RWPE2 (cell line): ENCODE measurements at regions not wholly inside any gene's neighbourhood (a gene's known extent, or its start where the extent isn't known, plus 50 kb on each side); places are given as distances from the start of the nearest gene placed in this dataset.
A peak's percentile ranks its signal among the peaks of the same experiment; 100 is the strongest.

Experiments used
- ATAC-seq: fragments of 200-7000 bp; cut with Tn5 transposase; 3 replicates; pipeline ENCODE4 v1.9.1; 2021; ENCODE audit warnings: low read depth
- DNase-seq: peaks from one replicate; pipeline ENCODE4 v3.0.0-alpha.2; 2020; ENCODE audit warnings: low spot score
- H3K27ac ChIP-seq: fragments of 450-650 bp; 2 replicates; pipeline ENCODE4 v1.5.1; 2017; ENCODE audit warnings: mild to moderate bottlenecking; ENCODE audit not compliant: poor library complexity, severe bottlenecking
- H3K27me3 ChIP-seq: fragments of 250-450 bp; sonication (Bioruptor Pico); 2 replicates; pipeline ENCODE4 v1.5.1; 2021; ENCODE audit warnings: mild to moderate bottlenecking, moderate library complexity; ENCODE audit not compliant: insufficient read depth, poor library complexity, severe bottlenecking
- H3K36me3 ChIP-seq: fragments of 250-450 bp; sonication (Bioruptor Pico); 2 replicates; pipeline ENCODE4 v1.5.1; 2020; ENCODE audit warnings: low read depth, mild to moderate bottlenecking, moderate library complexity
- H3K4me1 ChIP-seq: fragments of 250-450 bp; sonication (Bioruptor Pico); 2 replicates; pipeline ENCODE4 v1.5.1; 2021; ENCODE audit warnings: mild to moderate bottlenecking, moderate library complexity; ENCODE audit not compliant: insufficient read depth, poor library complexity, severe bottlenecking
- H3K4me3 ChIP-seq: fragments of 250-450 bp; sonication (Bioruptor Pico); 2 replicates; pipeline ENCODE4 v1.5.1; 2021; ENCODE audit warnings: mild to moderate bottlenecking, moderate library complexity; ENCODE audit not compliant: severe bottlenecking
- H3K9me3 ChIP-seq: fragments of 250-450 bp; sonication (Bioruptor Pico); 2 replicates; pipeline ENCODE4 v1.5.1; 2021; ENCODE audit warnings: mild to moderate bottlenecking, moderate library complexity; ENCODE audit not compliant: severe bottlenecking
- CTCF ChIP-seq: fragments of 450-650 bp; IDR thresholded peaks from one replicate; pipeline ENCODE4 v1.5.1; 2017; ENCODE audit warnings: mild to moderate bottlenecking, moderate library complexity; ENCODE audit not compliant: poor library complexity, severe bottlenecking

- H3K4me3 ChIP-seq, result no peak overlapping the region
- H3K36me3 ChIP-seq, result no peaks in the 10 kb centered on the region
- no peak overlapping the region for H3K27ac ChIP-seq
- no peaks in the 10 kb centered on the region for H3K27me3 ChIP-seq
- TF ChIP-seq CTCF, result no peak
- no peak for ATAC-seq
- no peaks in the 10 kb centered on the region for H3K4me1 ChIP-seq
- no peak for DNase-seq
- H3K9me3 ChIP-seq, result no peaks in the 10 kb centered on the region
Measured at GRCh38 chr7:83769407-83769806, 120.5 kb upstream of the SEMA3E start.

GRCh38 chr7:83751217-83751616 lies 102.3 kb upstream of the SEMA3E start:
- Histone ChIP-seq H3K27ac (no peak overlapping the region), H3K27me3 (no peaks in the 10 kb centered on the region), H3K4me3 (no peak overlapping the region), H3K36me3 (no peaks in the 10 kb centered on the region), H3K4me1 (no peaks in the 10 kb centered on the region), H3K9me3 (no peaks in the 10 kb centered on the region)
- DNase-seq (no peak), ATAC-seq (no peak)
- TF ChIP-seq CTCF, result no peak

GRCh38 chr7:83749495-83749894 lies 100.6 kb upstream of the SEMA3E start:
- Histone ChIP-seq H3K27me3 (no peaks in the 10 kb centered on the region), H3K27ac (no peak overlapping the region), H3K36me3 (no peaks in the 10 kb centered on the region), H3K9me3 (no peaks in the 10 kb centered on the region), H3K4me3 (no peak overlapping the region), H3K4me1 (no peaks in the 10 kb centered on the region)
- no peak for TF ChIP-seq CTCF
- DNase-seq (peak; percentile 40), ATAC-seq (no peak)

GRCh38 chr7:83739527-83739926 lies 90.6 kb upstream of the SEMA3E start:
- Histone ChIP-seq H3K27me3 (peaks cover 3% of the 10 kb centered on the region), H3K4me1 (no peaks in the 10 kb centered on the region), H3K9me3 (no peaks in the 10 kb centered on the region), H3K36me3 (no peaks in the 10 kb centered on the region), H3K27ac (no peak overlapping the region), H3K4me3 (no peak overlapping the region)
- DNase-seq (no peak), ATAC-seq (no peak)
- TF ChIP-seq CTCF, result no peak

- TF ChIP-seq CTCF, result no peak
- H3K9me3 ChIP-seq, result no peaks in the 10 kb centered on the region
- H3K27ac ChIP-seq, result no peak overlapping the region
- DNase-seq (no peak), ATAC-seq (no peak)
- no peaks in the 10 kb centered on the region for H3K36me3 ChIP-seq
- no peak overlapping the region for H3K4me3 ChIP-seq
- H3K4me1 ChIP-seq, result no peaks in the 10 kb centered on the region
- H3K27me3 ChIP-seq, result peaks cover 3% of the 10 kb centered on the region
Measured at GRCh38 chr7:83738291-83738835, 89.4 kb upstream of the SEMA3E start.
